HG02852 (cell line): ENCODE measurements at regions not wholly inside any gene's neighbourhood (a gene's known extent, or its start where the extent isn't known, plus 50 kb on each side); places are given as distances from the start of the nearest gene placed in this dataset.
"Not testable (repeated sequence)": the region's sequence is repeated elsewhere in the genome, so short reads cannot be mapped to it uniquely, and the experiment has no call there.

ENCODE experiments used
- ATAC-seq: cut with Tn5 transposase; IDR thresholded peaks from one replicate; pipeline ENCODE4 v1.9.1; 2021; ENCODE audit warnings: mild to moderate bottlenecking, moderate library complexity; ENCODE audit not compliant: unreplicated experiment

DNA sequence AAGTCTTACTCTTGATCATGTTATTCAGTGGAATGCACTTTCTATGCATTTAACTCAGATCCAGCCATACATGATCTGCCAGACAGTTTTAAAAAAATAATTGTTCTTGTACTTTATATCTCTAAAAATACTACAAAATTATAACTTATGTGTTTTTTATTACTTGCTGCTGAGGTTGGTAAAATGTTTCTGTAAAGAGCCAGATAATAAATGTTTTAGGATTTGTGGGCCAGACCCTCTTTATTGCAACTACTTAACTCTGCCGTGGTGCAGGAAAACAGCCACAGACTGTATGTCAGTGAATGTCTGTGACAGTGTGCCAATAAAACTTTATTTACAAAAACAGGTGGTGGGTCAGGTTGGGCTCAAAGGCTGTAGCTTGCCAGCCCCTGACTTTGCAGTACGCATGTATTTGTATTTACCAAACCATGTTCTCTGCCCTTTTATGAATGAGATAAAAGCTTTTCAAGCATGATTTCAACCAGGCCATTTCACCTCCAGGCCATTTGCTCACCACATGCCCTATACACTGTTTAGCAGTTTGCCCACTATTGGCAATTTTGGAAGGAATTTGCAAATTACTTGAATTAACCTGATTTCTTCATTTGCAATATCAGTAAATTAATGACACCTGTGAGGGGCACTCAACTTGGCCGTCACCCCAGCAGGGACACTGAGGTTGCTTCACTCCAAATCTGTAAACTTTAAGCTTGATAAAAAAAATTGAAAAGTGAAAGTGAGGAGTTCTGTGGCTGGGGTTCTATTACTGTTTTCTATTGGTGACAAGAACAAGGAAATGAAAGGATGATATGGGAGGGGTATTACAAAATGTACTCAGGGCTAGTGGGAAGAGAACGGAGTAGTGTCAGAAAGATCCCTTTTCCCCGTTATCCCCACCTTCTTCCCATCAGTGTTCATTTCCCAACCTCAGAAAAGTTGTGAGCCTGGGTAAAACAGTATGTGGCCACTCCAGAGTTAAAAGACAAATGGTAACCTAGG lies 133.4 kb downstream of the CEBPB start:
- ATAC-seq = no peak

DNA sequence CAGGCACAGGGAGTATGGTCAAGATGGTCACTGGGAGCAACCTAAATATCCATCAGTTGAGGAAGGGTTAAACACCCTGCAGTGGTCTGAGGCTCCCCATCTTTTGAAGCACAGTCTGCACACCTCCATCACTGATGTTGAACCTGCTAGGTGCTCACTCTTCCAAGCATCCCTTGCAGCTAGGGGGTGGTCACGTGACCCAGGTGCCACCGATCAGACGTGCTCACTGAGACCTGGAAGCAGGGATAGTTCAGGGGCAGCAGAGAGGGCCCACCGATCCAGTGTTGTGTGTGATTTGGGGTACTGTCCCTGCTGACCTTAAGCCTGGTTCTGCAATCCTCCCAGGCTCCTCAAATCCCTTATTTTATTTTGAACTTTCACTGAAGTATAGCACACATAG lies 134.6 kb downstream of the CEBPB start:
- ATAC-seq = no peak

DNA sequence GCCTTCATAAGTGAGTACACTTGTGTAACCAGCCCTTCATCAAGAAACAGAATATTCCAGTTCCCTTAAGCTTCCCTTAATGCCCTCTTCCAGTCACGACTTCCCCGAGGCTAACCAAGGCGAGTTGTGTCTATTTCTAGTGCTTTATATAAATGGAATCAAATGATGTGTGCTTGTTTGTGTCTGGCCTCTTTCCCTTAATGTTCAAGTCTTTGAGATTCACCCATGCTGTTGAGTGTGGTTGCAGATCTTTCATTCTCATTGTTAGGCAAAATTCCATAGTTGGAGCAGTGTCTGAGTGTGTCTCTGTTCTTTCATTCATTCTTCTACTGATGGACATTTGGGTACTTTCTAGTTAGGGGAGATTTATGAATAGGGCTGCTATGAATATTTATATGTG lies 135.0 kb downstream of the CEBPB start:
- no peak for ATAC-seq

GRCh38 chr20:50327666-50328065 lies 137.0 kb downstream of the CEBPB start:
- ATAC-seq = no peak

DNA sequence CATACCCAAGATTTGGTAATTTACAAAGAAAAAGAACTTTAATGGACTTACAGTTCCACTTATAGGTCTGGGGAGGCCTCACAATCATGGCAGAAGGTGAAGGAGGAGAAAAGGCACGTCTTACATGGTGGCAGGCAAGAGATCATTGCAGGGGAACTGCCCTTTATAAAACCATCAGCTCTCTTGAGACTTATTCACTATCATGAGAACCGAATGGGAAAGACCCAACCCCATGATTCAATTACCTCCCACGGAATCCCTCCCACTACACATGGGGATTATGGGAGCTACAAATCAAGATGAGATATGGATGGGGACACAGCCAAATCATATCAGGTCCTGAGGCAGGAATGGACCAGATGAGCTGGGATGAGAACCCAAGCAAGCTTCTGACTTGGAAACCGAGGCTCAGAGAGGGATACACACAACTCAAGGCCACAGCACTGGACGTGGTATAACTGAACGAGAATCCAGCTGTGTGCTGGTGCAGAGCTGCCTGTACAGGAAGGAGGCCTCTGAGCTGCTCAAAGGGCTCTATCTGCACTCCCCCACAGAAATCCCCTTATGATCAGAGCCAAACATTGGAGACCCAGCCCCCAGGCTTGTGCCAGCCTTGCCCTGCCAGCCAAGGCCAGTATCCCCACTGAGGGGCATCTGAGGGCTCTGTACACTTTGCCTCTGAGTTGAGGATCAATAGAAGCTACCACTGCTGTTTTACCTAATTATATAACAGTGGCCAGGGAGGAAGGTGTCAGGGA lies 137.8 kb downstream of the CEBPB start:
- no peak for ATAC-seq

GRCh38 chr20:50328996-50329898 lies 138.6 kb downstream of the CEBPB start:
- ATAC-seq = no peak

DNA sequence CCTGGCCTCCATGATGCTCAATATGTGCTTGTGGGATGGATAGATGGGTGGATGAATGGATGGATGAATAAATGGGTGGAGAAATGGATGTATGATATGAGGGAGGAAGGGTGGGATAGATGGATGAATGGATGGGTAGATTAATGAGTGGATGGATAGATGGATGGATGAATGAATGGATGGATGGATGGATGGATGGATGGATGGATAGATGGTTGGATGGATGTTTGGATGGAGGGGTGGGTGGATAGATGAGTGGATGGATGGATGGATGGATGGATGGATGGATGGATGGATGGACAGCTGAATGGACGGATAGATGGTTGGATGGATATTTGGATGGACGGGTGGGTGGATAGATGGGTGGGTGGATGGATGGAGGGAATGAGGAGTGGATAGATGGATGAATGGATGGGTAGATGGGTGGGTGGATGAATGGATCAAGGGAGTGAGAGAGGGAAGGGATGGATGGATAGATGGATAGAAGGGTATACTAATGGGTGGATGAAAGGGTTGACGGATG lies 139.4 kb downstream of the CEBPB start:
- ATAC-seq = no peak

DNA sequence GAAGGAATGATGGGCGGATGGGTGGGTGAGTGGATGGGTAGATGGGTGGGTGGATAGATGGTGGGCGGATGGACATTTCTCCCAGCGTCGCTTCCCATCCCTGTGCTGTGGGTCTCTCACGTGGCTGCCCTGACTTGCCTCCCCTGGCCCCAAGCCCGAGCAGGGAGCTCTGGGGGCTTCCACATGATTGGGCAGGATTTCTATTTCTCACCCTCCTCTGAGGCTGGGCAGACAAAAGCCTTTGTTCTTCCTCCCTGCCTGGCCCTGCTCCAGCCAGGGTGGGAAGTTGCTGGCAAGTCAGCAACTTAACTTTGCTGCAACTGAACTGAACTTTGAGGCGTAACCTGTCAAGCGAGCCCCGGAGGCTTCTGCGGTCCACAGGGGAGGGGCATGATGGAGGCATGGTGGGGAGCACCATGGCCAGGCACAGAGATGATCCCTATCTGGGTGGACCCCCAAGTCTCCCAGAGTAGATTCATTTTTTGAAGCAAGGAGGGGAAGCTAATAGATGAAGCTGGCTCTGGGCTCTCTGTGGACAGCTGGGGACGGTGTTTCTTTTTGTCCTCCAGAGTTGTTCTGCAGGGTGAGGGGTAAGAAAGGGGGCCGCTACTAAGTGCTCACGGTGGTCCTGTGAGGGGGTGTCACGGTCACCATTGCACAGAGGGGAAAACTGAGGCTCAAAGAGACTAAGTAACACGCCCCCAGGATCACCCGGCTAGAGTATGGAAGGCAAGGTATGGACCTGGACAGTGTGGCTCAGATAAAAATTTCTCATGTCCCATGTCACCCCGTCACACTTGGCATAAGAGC lies 140.1 kb downstream of the CEBPB start:
- no peak for ATAC-seq

- no peak for ATAC-seq
Measured at GRCh38 chr20:50331469-50332363, 141.1 kb downstream of the CEBPB start.

GRCh38 chr20:50332491-50332980 lies 141.9 kb downstream of the CEBPB start:
- ATAC-seq = no peak

DNA sequence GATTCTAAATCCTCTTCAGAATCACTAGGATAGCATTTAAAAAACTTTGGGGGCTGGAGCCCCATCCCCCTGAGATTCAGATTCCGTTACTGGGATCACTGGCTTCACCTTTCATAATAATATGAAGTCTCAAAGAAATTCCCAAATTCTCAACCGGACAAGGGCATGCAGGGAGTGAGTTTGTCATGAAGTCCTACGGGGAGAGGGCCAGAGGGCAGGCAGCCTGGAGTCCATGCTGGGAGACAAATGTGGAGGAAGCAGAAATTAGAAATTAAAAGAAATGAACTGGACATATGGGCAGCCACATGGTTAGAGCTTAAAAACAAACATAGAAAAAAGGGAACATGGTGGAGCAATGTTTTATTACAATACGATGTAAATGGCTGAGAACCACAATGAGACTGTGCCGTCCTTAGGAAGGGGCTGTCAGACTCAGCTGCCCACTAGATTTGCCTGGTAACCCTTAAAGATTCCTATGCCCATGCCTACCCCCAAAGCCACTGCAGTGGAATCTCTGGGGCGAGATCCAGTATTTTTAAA lies 142.6 kb downstream of the CEBPB start:
- no peak for ATAC-seq

- no peak for ATAC-seq
Measured at GRCh38 chr20:50333812-50334211, 143.2 kb downstream of the CEBPB start.

- ATAC-seq = not testable (repeated sequence)
Measured at GRCh38 chr20:50334512-50334911, 143.9 kb downstream of the CEBPB start.

GRCh38 chr20:50335105-50335504 lies 144.5 kb downstream of the CEBPB start:
- ATAC-seq = no peak

DNA sequence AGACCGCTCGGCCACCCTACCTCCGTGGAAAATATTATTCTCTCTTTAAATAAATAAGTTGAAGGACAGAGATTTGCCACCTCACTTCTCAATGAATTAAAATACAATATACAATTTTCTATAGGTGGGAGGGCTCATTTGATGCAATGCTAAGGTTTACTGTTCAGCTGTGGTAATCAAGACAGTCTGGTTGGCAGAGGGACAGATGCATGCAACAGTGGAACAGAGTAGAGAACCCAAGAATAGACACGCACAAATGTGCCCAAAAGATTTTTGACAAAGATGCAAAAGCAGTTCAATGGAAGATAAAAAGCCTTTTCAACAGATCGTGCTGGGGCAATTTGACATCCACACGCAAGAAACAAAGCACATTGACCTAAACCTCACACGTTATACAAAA lies 145.2 kb downstream of the CEBPB start:
- no peak for ATAC-seq

- no peak for ATAC-seq
Measured at GRCh38 chr20:50336661-50337060, 146.0 kb downstream of the CEBPB start.

- no peak for ATAC-seq
Measured at GRCh38 chr20:50337521-50338466, 147.2 kb downstream of the CEBPB start.
